HG03442 (cell line): ENCODE measurements at regions not wholly inside any gene's neighbourhood (a gene's known extent, or its start where the extent isn't known, plus 50 kb on each side); places are given as distances from the start of the nearest gene placed in this dataset.
"Not testable (repeated sequence)": the region's sequence is repeated elsewhere in the genome, so short reads cannot be mapped to it uniquely, and the experiment has no call there.

Experiments used
- ATAC-seq: cut with Tn5 transposase; IDR thresholded peaks from one replicate; pipeline ENCODE4 v1.9.1; 2021; ENCODE audit warnings: mild to moderate bottlenecking, moderate library complexity; ENCODE audit not compliant: unreplicated experiment

DNA sequence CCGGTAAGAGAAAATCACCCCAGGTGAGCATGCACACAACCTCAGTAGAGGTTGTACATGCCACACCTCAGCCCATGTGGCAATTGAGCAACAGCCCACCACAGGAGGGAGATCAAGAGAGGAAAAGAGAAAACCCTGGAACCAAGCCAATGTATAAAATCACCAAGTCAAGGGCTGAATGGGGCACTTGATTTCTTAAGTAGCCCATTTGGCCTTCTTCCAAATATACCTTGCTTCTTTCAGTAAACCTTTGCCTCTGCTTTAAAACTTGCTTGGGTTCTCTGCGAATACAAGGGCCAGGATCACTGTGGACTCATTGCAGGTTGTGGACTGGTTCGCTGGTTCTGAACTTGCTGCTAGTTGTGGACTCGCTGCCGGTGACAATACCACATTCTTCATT is 1814.0 kb downstream of the PLA2G4A start:
- no peak for ATAC-seq

DNA sequence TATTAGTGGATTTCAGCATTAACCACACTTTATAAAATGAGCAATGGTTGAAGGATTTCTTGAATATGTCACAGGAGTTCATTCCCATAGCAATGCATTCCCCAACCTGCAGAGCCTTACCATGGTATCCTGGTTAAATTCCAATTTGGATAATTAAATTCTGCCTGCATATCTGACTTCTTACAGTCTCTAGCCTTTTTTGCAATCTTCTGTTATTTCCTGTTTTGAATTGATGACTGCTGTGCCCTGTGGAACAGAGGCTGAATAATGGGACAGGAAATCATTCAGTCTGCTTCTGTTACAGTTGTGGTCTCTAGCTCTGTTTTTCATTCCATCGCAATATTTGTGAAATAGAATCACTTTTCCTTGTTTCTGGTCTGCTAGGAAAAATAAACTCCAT is 1823.9 kb downstream of the PLA2G4A start:
- no peak for ATAC-seq

DNA sequence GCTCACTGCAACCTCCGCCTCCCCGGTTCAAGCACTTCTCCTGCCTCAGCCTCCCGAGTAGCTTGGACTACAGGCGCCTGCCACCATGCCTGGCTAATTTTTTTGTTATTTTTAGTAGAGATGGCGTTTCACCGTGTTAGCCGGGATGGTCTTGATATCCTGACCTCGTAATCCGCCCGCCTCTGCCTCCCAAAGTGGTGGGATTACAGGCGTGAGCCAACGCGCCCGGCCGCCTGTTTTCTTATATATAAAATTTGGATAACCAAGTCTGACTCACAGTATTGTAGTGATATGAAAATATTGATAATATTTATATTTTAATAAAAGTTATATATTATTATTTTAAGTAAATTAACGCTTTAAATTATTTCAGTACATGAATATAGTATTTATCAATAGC is 1821.7 kb downstream of the BRINP3 start:
- ATAC-seq: not testable (repeated sequence)

DNA sequence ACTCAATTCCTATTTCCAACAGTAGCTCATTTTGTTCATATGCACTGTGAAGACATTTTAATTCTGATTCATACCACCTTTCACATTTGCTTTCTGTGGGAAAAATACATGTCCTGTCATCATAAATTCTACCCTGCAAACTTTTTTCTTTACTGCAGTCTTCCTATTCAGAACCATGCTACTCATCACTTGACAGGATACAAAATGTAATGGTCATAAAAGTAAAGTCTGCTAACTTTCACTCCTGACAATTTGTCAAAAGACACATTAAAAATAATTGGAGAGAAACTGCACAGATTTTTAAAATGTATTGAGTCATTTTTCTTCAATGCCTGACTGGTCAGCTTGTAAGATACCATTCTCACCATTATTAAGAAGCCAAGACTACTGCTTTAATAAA is 1817.1 kb downstream of the BRINP3 start:
- ATAC-seq: no peak

DNA sequence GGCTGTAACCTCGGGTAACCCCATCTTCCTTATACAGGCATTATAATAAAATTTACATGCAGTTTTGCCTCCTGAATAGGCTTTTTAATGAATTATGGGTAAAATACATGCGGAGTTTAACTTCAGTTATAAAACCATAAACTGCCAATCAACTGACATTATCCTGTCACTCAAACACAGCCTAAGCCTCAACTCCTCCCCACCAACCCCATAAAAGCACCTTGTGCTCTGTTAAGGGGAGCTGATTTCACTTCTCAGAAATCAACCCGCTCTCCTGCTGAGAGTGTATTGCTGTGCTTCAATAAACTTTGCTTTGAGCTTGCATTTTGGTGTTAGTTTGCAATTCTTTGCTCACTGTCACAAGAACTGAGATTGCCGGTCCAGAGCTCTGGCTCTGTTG is 1812.2 kb downstream of the BRINP3 start:
- ATAC-seq: no peak

DNA sequence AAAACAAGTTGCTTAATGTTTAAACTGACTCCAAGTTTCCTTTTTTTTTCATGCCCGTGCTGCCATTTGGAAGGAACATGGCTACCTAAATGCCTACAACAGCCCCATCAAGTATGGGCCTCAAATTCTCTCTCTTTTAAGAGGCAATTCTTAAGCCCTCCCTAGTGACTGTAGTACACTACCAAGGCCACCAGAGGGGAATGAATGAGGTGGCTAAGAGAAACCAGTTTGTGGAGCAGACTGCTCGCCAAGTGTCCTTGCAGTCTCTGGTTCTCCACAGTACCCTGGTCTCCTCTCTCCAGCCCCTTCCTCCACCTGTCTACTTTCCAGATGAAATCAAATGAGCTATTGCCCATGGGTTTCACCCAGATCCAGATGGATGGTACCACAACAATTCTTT is 1809.6 kb downstream of the BRINP3 start:
- ATAC-seq: no peak

DNA sequence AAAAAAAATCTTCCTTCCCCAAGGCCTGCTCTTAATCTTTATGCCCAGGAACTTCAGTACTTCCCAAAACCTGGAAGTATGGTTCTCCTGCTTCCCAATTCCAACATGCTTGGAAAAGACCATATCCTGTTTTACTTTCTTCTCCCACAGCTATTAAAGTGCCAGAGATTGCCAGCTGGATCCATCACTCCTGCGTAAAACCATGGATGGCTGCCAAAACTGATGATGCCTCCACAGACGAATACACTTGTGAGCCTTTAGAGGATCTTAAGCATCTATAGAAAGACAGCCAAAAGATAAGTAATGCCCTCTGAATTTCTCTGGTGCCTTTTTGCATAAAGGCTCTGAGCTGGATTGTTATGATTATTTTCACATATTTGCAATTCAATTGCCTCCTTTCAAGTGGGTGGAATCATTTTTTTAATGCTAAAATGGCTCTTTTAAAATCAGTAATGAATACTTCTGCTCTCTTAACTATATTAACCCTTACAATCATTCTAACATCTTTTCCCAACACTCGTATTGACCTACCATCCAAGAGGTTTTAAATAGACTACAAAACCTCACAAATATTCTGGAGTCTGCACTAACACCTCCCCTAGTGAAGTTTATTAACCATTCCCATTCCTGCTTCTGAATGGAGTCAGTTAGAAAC is 1807.8 kb downstream of the BRINP3 start:
- no peak for ATAC-seq

DNA sequence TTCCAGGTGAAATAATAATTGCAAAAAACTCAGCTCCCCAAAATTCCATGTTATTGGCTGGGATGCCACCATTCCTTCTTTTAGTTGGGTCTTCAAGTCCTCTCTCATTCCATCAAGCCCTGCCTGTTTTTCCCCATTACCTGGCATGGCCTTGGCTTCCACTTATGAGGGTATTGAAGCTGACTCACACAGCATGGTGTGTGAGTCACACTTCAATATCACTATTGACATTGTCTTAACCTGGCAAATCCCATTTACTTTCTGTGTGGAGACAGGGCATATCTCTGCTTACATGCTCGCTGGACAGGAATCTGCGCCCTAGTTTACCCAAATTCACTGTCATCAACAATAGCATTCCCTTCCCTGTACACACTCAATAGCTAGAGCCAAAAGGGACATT is 1806.8 kb downstream of the BRINP3 start:
- no peak for ATAC-seq

DNA sequence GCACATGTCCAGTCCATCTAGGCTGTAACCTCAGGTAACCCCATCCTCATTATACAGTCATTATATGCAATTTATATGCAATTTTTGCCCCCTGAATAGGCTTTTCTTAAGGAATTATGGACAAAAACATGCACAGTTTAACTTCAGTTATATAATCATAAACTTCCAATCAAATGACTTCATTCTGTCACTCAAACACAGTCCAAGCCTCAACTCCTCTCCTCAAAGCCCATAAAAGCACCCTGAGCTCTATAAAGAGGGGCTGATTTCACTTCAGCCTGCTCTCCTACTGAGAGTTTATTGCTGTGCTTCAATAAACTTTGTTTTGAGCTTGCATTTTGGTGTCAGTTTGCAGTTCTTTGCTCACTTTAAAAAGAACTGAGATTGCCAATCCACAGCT is 1805.5 kb downstream of the BRINP3 start:
- ATAC-seq: no peak

DNA sequence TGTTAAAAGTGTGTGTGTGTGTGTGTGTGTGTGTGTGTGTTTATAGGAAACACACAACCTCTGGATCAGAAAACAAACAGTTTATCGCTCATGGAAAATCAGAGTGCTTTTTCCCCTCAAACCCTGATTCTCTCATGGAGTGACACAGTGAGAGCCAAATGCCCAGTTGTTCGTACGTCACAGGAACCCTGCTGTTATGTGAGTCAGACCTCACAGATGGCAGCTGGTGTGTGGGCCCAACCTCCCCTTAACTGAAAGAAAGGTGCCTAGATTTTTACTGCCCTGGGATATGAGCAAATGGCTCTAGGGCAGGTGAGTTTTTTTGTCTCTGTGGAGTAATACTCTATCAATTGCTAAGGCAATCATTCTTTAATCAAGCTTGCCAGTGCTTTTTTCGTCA is 1788.1 kb downstream of the BRINP3 start:
- ATAC-seq: no peak

DNA sequence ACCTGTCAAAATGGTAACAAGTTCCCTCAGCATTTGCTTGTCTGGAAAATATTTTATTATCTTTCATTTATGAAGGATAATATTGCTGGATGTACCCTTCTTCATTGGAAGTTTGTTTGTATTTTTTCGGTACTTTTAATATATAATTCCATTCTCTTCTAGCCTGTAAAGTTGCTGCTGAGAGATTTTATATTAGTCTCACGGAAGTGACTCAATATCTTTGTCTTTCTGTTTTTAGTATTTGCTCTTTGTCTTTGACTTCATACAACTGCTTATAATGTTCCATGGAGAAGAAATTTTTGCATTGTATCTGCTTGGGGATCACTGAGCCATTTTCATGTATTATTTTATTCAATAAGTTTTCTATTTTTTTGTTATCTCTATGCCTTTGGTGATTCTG is 1777.5 kb downstream of the BRINP3 start:
- ATAC-seq: no peak

DNA sequence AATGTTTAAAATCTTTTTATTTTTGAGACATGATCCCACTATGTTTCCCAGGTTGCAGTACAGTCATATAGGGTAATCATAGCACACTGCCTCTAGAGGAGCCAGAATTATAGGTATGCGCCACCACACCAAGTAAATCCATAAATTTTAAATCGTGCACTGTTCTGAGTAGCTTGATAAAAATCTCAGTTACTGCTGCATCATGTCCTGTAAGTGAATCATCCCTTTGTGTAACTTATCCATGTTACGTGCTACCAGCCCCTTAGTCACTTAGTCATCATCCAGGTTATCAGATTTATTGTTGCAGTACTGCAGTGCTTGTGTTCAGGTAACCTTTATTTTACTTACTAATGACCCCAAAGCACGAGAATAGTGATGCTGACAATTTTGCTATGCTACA is 1770.9 kb downstream of the BRINP3 start:
- ATAC-seq: no peak

DNA sequence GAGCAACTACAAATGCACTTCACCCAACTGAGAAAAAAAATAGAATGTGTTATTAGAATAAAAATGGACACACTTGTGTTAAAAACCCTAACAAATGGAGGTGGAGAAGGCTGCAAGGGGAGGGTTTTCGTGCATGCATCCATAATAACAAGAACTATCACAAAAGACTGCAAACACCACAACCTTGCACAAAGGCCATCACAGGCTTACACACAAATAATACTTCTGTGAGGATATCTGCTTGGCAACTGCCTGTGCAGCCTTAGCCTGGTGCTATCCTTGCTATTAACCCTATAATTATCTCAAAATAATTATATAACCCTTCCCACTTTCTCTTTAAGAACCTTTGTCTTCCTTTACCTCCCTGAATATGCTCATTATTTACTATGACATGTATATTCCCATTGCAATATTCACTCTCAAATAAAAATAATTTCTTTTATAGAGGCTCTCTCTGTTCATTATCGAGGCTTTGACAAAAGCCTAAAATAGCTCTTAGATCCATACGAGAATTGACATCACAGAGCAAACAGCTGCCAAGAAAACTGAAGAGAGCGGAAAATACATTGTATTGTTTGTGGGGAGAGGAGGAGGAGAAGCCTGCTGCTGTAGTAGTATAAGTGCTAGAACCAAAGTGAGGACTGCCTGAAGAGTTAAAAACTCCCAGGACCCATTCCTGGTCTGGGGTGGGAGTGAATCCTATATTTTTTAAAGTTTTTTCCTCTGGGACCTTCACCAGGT is 1768.7 kb downstream of the BRINP3 start:
- ATAC-seq: no peak

DNA sequence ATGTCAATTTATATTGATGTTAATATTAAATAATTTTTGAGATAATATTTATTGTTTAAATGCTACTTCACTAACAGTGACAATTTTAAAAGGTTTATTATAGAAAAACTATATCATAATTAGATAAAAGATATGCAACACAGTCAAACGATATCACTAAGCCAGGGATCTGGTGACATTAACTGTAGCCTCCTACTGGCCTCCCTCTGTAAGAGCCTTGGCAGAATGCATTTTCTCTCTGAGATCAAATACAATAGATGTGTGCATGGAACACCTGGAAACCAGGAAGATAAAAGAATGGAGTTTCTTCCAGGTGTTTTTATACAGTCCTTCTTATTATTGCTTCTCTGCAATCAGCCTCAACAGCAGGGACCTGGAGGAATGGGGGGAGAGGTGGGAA is 1762.1 kb downstream of the BRINP3 start:
- no peak for ATAC-seq

DNA sequence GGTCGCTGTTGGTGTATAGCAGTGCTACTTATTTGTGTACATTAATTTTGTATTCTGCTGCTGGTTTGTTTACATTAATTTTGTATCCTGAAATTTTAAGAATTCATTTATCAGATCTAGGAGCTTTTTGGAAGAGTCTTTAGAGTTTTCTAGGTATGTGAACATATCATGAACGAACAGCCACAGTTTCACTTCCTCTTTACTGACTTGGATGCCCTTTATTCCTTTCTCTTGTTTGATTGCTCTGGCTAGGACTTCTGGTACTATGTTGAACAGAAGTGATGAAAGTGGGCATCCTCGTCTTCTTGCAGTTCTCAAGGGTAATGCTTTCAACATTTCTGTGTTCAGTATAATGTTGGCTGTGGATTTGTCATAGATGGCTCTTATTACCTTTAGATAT is 1757.9 kb downstream of the BRINP3 start:
- no peak for ATAC-seq

DNA sequence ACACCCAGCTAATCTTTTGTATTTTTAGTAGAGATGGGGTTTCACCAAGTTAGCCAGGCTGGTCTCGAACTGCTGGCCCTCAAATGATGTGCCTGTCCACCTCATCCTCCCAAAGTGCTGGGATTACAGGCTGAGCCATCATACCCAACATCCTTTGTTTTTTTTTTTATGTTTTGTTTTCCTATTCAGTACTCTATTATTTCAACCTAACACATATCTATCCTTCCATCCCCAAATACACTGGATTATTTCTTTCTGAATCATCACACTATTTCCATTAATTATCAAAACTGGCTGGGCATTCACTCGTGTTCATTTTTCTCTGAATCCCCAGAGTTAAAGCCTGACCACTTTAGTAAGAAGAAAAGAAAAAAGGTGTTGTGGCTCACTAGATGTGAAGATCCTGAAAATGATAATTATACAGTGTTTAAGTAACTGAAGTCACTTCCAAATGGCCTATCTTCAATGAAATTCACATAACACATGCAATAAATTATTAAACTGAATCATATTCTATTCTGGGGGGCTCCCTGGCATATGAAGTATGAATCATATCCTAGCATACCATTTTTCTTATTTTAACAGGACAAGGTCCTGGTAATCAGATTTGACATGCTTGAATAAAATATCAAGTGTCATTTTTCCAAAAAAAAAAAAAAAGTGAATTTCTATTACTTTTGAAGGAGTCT is 1754.2 kb downstream of the BRINP3 start:
- ATAC-seq: no peak

DNA sequence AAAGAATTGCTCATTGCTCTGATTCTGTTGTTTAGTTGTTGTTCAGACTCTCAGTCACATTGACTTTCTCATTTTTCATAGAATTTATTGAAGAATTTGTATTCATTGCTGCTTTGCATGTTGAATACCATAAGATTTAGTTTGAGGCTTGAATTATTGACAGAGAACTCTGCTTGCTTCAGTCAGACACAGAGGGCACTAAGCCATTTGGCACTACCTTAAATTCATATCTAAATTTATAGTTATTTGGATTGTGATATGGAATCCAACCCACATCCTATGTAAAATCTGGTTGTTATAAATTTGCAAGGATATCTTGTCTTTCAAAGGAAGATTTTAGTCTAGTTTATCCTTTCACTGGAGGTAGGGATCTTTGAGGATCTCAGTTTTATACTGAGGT is 1748.6 kb downstream of the BRINP3 start:
- no peak for ATAC-seq

DNA sequence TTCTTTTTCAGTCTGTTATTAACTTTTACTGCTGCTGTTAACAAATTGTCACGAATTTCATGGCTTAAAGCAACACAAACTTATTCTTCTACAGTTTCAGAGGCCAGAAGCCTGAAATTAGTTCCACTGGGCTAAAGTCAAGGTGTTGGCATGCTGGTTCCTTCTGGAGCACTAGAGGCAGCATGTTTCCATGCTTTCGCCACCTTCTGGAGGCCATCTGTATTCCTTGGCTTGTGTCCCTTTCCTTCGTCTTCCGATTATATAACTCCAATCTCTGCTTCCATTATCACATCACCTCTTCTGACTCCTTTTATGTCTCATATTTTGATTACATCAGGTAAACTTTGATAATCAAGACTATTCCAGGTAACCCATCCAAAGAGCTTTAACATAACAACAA is 1742.1 kb downstream of the BRINP3 start:
- no peak for ATAC-seq

DNA sequence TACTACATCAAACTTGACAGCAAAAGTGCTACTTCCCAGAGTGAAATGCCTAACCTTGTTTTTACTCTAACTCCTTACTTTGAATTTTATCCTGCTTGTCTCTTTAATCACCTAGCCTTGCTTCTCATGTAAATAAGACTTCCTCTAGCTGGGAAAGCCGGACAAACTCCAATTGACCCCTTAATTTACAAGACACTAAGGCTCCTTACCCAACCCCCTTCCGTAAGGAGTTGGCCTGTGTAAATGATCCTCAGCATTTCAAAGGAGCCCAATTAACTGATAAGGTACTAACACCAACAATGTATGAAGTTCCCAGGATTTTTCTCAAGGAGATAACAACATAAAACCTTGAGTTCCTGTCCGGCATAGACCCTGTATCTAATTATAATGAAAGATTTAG is 1728.4 kb downstream of the BRINP3 start:
- not testable (repeated sequence) for ATAC-seq

DNA sequence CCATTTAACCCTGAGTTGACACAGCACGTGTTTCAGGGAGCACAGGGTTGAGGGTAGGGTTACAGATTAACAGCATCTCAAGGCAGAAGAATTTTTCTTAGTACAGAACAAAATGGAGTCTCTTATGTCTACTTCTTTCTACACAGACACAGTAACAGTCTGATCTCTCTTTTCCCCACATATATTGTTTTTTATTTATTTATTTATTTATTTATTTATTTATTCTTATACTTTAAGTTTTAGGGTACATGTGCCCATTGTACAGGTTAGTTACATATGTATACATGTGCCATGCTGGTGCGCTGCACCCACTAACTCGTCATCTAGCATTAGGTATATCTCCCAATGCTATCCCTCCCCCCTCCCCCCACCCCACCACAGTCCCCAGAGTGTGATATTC is 1725.6 kb downstream of the BRINP3 start:
- ATAC-seq: not testable (repeated sequence)

DNA sequence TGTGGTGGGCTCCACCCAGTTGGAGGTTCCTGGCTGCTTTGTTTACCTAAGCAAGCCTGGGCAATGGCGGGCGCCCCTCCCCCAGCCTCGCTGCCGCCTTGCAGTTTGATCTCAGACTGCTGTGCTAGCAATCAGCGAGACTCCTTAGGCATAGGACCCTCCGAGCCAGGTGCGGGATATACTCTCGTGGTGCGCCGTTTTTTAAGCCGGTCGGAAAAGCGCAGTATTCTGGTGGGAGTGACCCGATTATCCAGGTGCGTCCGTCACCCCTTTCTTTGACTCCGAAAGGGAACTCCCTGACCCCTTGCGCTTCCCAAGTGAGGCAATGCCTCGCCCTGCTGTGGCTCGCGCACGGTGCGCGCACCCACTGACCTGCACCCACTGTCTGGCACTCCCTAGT is 1719.9 kb downstream of the BRINP3 start:
- not testable (repeated sequence) for ATAC-seq

DNA sequence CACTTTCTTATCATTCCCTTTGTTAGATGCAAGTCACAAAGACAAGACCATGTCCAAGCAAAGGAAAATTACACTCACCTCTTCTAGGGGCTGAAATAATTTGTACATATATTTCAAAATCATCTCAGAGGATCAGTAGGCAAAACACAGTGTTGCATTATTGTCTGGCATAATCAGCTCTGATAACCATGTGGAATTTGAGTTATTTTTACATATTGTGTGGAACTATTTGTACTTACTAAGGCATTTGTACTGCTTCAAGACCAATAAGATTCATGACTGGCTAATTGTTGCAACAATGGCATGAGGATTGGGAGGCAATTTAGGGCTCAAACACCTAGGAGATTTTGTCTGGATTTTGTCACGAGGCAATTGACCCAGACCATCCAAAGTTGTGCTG is 1716.4 kb downstream of the BRINP3 start:
- no peak for ATAC-seq
